Endothelial cell of umbilical vein (primary cell): ENCODE measurements at regions not wholly inside any gene's neighbourhood (a gene's known extent, or its start where the extent isn't known, plus 50 kb on each side); places are given as distances from the start of the nearest gene placed in this dataset.

ENCODE experiments used
- BruUV-seq: library from RNA; stranded (reverse); fragments of 400-500 nt; replicated peaks from 2 replicates; lab custom pipeline; 2021; lab: Mats Ljungman, UMichigan
- CTCF ChIA-PET: fragments of 300-600, 350-600 bp; sonication (Branson Sonifier 250); formaldehyde crosslinking; loops from one replicate; lab custom pipeline; 2021; ENCODE audit warnings: antibody characterized with exemption, inconsistent platforms; lab: Charles Lee
- POLR2A ChIA-PET: fragments of 300-600, 350-600 bp; sonication (Branson Sonifier 250); formaldehyde crosslinking; loops from one replicate; lab custom pipeline; 2021; ENCODE audit warnings: antibody characterized with exemption, inconsistent platforms; lab: Charles Lee
- DNase-seq: peaks from one replicate; pipeline ENCODE4 v3.0.0-alpha.2; 2011; ENCODE audit warnings: low read depth, low spot score
- FAIRE-seq: peaks from 2 replicates; lab custom pipeline; 2011; peaks lifted over from hg19 to GRCh38; lab: Jason Lieb, UNC
- H2AFZ ChIP-seq: 2 replicates; pipeline ENCODE4 v1.6.0; 2012; ENCODE audit warnings: low read depth, low read length, control low read depth, inconsistent platforms
- H3K27ac ChIP-seq: 2 replicates; pipeline ENCODE4 v1.5.1; 2011; ENCODE audit warnings: low read depth, mild to moderate bottlenecking, control low read depth, low read length, moderate library complexity; ENCODE audit not compliant: insufficient read depth
- H3K27me3 ChIP-seq, 2 experiments: 2 replicates each; pipeline versions ENCODE4 v1.6.0 to v1.6.1; 2011; ENCODE audit warnings: low read length in 2 of 2, mixed read lengths in 1 of 2; ENCODE audit not compliant: control insufficient read depth in 2 of 2, insufficient read depth in 2 of 2
- H3K36me3 ChIP-seq, 2 experiments: 2 replicates in 1 of 2; 3 replicates in 1 of 2; pipeline ENCODE4 v1.5.1; 2011; ENCODE audit warnings: low read length in 2 of 2, mild to moderate bottlenecking in 1 of 2, moderate library complexity in 1 of 2; ENCODE audit not compliant: control insufficient read depth in 2 of 2, insufficient read depth in 2 of 2; ENCODE audit errors: extremely low read depth in 1 of 2
- H3K4me1 ChIP-seq: 3 replicates; pipeline ENCODE4 v1.5.1; 2011; ENCODE audit warnings: mild to moderate bottlenecking, low read length; ENCODE audit not compliant: control insufficient read depth, insufficient read depth; ENCODE audit errors: extremely low read depth
- H3K4me2 ChIP-seq: 2 replicates; pipeline ENCODE4 v1.6.1; 2011; ENCODE audit warnings: low read length, control low read depth, mixed read lengths; ENCODE audit not compliant: insufficient read depth
- H3K4me3 ChIP-seq, 3 experiments: fragments of 200-600 bp in 1 of 3; sonication (generic), shearing (Covaris generic) in 1 of 3; replicated peaks in 1 of 3; 2 replicates each; pipeline ENCODE4 v1.5.1; 2011 to 2016; ENCODE audit warnings: control low read depth in 3 of 3, low read length in 3 of 3, mild to moderate bottlenecking in 2 of 3, inconsistent platforms in 1 of 3, low read depth in 1 of 3, moderate library complexity in 1 of 3; ENCODE audit not compliant: insufficient read depth in 1 of 3
- H3K79me2 ChIP-seq: 2 replicates; pipeline ENCODE4 v1.6.0; 2012; ENCODE audit warnings: low read length, inconsistent platforms; ENCODE audit not compliant: control insufficient read depth, insufficient read depth
- H3K9ac ChIP-seq: replicated peaks from 2 replicates; pipeline ENCODE3; 2011; ENCODE audit warnings: low read length, control low read depth; ENCODE audit not compliant: insufficient read depth; ENCODE audit errors: extremely low read depth
- H3K9me1 ChIP-seq: replicated peaks from 3 replicates; pipeline ENCODE4 v1.6.0; 2011; ENCODE audit warnings: mild to moderate bottlenecking, low read length; ENCODE audit not compliant: control insufficient read depth, insufficient read depth; ENCODE audit errors: extremely low read depth
- H3K9me3 ChIP-seq: replicated peaks from 2 replicates; pipeline ENCODE4 v1.5.1; 2012; ENCODE audit warnings: low read length, inconsistent platforms; ENCODE audit not compliant: control insufficient read depth, insufficient read depth
- H4K20me1 ChIP-seq: replicated peaks from 2 replicates; pipeline ENCODE3; 2011; ENCODE audit warnings: mild to moderate bottlenecking, low read length; ENCODE audit not compliant: control insufficient read depth, insufficient read depth; ENCODE audit errors: extremely low read depth
- CTCF ChIP-seq, 2 donors: IDR thresholded peaks; 1 replicate in 1 of 2; 2 replicates in 1 of 2; pipeline ENCODE4 v1.5.1; 2011; ENCODE audit warnings: low read length in 2 of 2, mild to moderate bottlenecking in 2 of 2, moderate library complexity in 2 of 2, control low read depth in 1 of 2, inconsistent platforms in 1 of 2, low read depth in 1 of 2; ENCODE audit not compliant: insufficient read depth in 1 of 2; ENCODE audit errors: extremely low read depth in 1 of 2
- EZH2 ChIP-seq: IDR thresholded peaks from 2 replicates; pipeline ENCODE4 v1.6.1; 2012; ENCODE audit warnings: borderline replicate concordance, low read depth, mild to moderate bottlenecking, moderate library complexity, low read length, inconsistent platforms; ENCODE audit not compliant: severe bottlenecking
- FOS ChIP-seq: IDR thresholded peaks from 2 replicates; pipeline ENCODE4 v1.6.1; 2011; ENCODE audit warnings: mild to moderate bottlenecking, low read length, moderate library complexity, borderline replicate concordance; ENCODE audit not compliant: insufficient read depth
- GATA2 ChIP-seq: IDR thresholded peaks from 2 replicates; pipeline ENCODE4 v1.7.0; 2011; ENCODE audit warnings: low read depth, mild to moderate bottlenecking, moderate library complexity, mixed read lengths, low read length; ENCODE audit not compliant: insufficient read length, insufficient read depth
- JUN ChIP-seq: IDR thresholded peaks from 2 replicates; pipeline ENCODE4 v1.6.1; 2011; ENCODE audit warnings: borderline replicate concordance, low read depth; ENCODE audit not compliant: insufficient read length, insufficient read depth
- MAX ChIP-seq: IDR thresholded peaks from 2 replicates; pipeline ENCODE4 v1.6.1; 2011; ENCODE audit not compliant: insufficient read depth, insufficient read length
- MYC ChIP-seq: IDR thresholded peaks from one replicate; pipeline ENCODE4 v1.6.1; 2011; ENCODE audit warnings: mild to moderate bottlenecking, low read depth, low read length
- POLR2A ChIP-seq: IDR thresholded peaks from 2 replicates; pipeline ENCODE4 v1.6.1; 2012; ENCODE audit warnings: low read depth, mild to moderate bottlenecking, control low read depth, low read length
- POLR2AphosphoS5 ChIP-seq: IDR thresholded peaks from 2 replicates; pipeline ENCODE4 v1.6.1; 2012; ENCODE audit warnings: low read depth, mild to moderate bottlenecking, control low read depth, low read length, moderate library complexity; ENCODE audit not compliant: insufficient read depth
- dilution Hi-C: fragments of 300-500 bp; cut with MboI; formaldehyde crosslinking; loops from one replicate; pipeline ENCODE4 v1.15.0; 2019; ENCODE audit warnings: low sequenced_read_pairs; ENCODE audit not compliant: extremely low pct_ligation_motif_present
- intact Hi-C: fragments of 100-400 bp; cut with micrococcal nuclease; formaldehyde crosslinking; loops from one replicate; pipeline ENCODE4 v1.10.0; 2022

- Histone ChIP-seq H3K27me3 (no peaks in the 10 kb centered on the region), H3K79me2 (no peaks in the 10 kb centered on the region), H3K9me3 (no peaks in the 10 kb centered on the region), H3K4me1 (no peaks in the 10 kb centered on the region), H3K9me1 (no peaks in the 10 kb centered on the region), H3K4me3 (no peak overlapping the region), H3K4me2 (no peak overlapping the region), H4K20me1 (no peaks in the 10 kb centered on the region), H3K36me3 (no peaks in the 10 kb centered on the region), H3K27ac (no peak overlapping the region), H2AFZ (no peak overlapping the region), H3K9ac (no peak overlapping the region)
- intact Hi-C loops: no loop called here
- TF ChIP-seq POLR2A: no peak
- no peak for TF ChIP-seq GATA2
- no peak for TF ChIP-seq MAX
- no peak for TF ChIP-seq JUN
- TF ChIP-seq POLR2AphosphoS5: no peak
- no peak for TF ChIP-seq MYC
- TF ChIP-seq EZH2: no peak
- TF ChIP-seq CTCF (IDR thresholded peaks at IDR 0.05; ENCODE audit: extremely low read depth in 1 of 2, insufficient read depth in 1 of 2, low read depth in 1 of 2, low read length in 2 of 2): no peak
- no peak for TF ChIP-seq FOS
- no peak for FAIRE-seq
- no peak for DNase-seq
- dilution Hi-C loops: no loop called here
- POLR2A ChIA-PET: no interaction called here
- no TSS peak for BruUV-seq
- CTCF ChIA-PET: no interaction called here
Measured at GRCh38 chr3:73212683-73213082, 151.2 kb downstream of the EBLN2 start.
